CD14-positive monocyte (primary cell): ENCODE measurements at regions not wholly inside any gene's neighbourhood (a gene's known extent, or its start where the extent isn't known, plus 50 kb on each side); places are given as distances from the start of the nearest gene placed in this dataset.

ENCODE experiments used
- DNase-seq, 3 donors: peaks; one replicate each; pipeline ENCODE4 v3.0.0-alpha.2; 2011 to 2022
- H2AFZ ChIP-seq: 2 replicates; pipeline ENCODE4 v1.6.0; 2012; ENCODE audit warnings: mild to moderate bottlenecking, low read depth, low read length, inconsistent platforms; ENCODE audit not compliant: insufficient read depth, poor library complexity, severe bottlenecking
- H3K27ac ChIP-seq, 2 donors: 1 replicate in 1 of 2; 2 replicates in 1 of 2; pipeline ENCODE4 v1.5.1; 2012 to 2013; ENCODE audit warnings: low read length in 2 of 2, control low read depth in 1 of 2, inconsistent platforms in 1 of 2, low read depth in 1 of 2, mild to moderate bottlenecking in 1 of 2
- H3K27me3 ChIP-seq, 2 donors: one replicate each; pipeline versions ENCODE4 v1.6.0 to v1.6.1; 2011 to 2013; ENCODE audit warnings: low read length in 2 of 2; ENCODE audit not compliant: control insufficient read depth in 2 of 2, insufficient read depth in 2 of 2
- H3K36me3 ChIP-seq, 2 donors: replicated peaks in 1 of 2; 1 replicate in 1 of 2; 2 replicates in 1 of 2; pipeline versions ENCODE4 v1.5.1 to v1.6.1; 2012 to 2013; ENCODE audit warnings: low read length in 2 of 2, control low read depth in 1 of 2, inconsistent platforms in 1 of 2, mild to moderate bottlenecking in 1 of 2; ENCODE audit not compliant: insufficient read depth in 2 of 2, control insufficient read depth in 1 of 2
- H3K4me1 ChIP-seq, 2 donors: 1 replicate in 1 of 2; 2 replicates in 1 of 2; pipeline versions ENCODE4 v1.5.1 to v1.6.1; 2012 to 2013; ENCODE audit warnings: low read length in 2 of 2, control low read depth in 1 of 2, inconsistent platforms in 1 of 2, mild to moderate bottlenecking in 1 of 2, moderate library complexity in 1 of 2; ENCODE audit not compliant: insufficient read depth in 2 of 2, control insufficient read depth in 1 of 2
- H3K4me2 ChIP-seq: replicated peaks from 2 replicates; pipeline ENCODE3; 2012; ENCODE audit warnings: low read length, moderate library complexity, mild to moderate bottlenecking; ENCODE audit not compliant: poor library complexity, severe bottlenecking; ENCODE audit errors: extremely low read depth
- H3K4me3 ChIP-seq, 3 experiments: fragments of 200-600 bp in 1 of 3; sonication (generic) in 1 of 3; replicated peaks in 1 of 3; 1 replicate in 2 of 3; 2 replicates in 1 of 3; pipeline ENCODE4 v1.5.1; 2011 to 2013; ENCODE audit warnings: low read length in 3 of 3, mild to moderate bottlenecking in 3 of 3, control low read depth in 2 of 3, low read depth in 2 of 3, inconsistent platforms in 1 of 3, moderate library complexity in 1 of 3
- H3K79me2 ChIP-seq: 2 replicates; pipeline ENCODE4 v1.6.0; 2012; ENCODE audit warnings: mild to moderate bottlenecking, control low read depth, inconsistent platforms, low read length, moderate library complexity; ENCODE audit not compliant: insufficient read depth
- H3K9ac ChIP-seq: 2 replicates; pipeline ENCODE4 v1.6.0; 2017; ENCODE audit warnings: low read length, mild to moderate bottlenecking; ENCODE audit not compliant: insufficient read depth, poor library complexity, severe bottlenecking
- H3K9me3 ChIP-seq, 2 donors: replicated peaks in 1 of 2; 1 replicate in 1 of 2; 2 replicates in 1 of 2; pipeline versions ENCODE4 v1.5.1 to v1.6.1; 2012 to 2013; ENCODE audit warnings: low read length in 2 of 2, control low read depth in 1 of 2; ENCODE audit not compliant: control insufficient read depth in 1 of 2, insufficient read depth in 1 of 2
- H4K20me1 ChIP-seq: 2 replicates; pipeline ENCODE4 v1.6.0; 2012; ENCODE audit warnings: mild to moderate bottlenecking, low read length, control low read depth, moderate library complexity; ENCODE audit not compliant: insufficient read depth
- H3K27ac Mint-ChIP-seq, 7 donors: one replicate each; pipeline ENCODE4 v1.8.0; 2020; ENCODE audit warnings: mild to moderate bottlenecking in 7 of 7, mixed read lengths in 7 of 7, moderate library complexity in 6 of 7, inconsistent platforms in 2 of 7
- H3K27me3 Mint-ChIP-seq, 3 donors: one replicate each; pipeline ENCODE4 v1.8.0; 2021 to 2022; ENCODE audit warnings: low read depth in 3 of 3, mild to moderate bottlenecking in 3 of 3, mixed read lengths in 3 of 3, moderate library complexity in 3 of 3, inconsistent platforms in 1 of 3
- H3K36me3 Mint-ChIP-seq, 2 donors: one replicate each; pipeline ENCODE4 v1.8.0; 2020; ENCODE audit warnings: mixed read lengths in 2 of 2, inconsistent platforms in 1 of 2, mild to moderate bottlenecking in 1 of 2
- H3K4me1 Mint-ChIP-seq: one replicate; pipeline ENCODE4 v1.8.0; 2020; ENCODE audit warnings: mild to moderate bottlenecking, mixed read lengths
- H3K4me3 Mint-ChIP-seq, 2 donors: one replicate each; pipeline ENCODE4 v1.8.0; 2020; ENCODE audit warnings: mild to moderate bottlenecking in 2 of 2, mixed read lengths in 2 of 2, moderate library complexity in 1 of 2
- H3K9me3 Mint-ChIP-seq, 7 donors: one replicate each; pipeline ENCODE4 v1.8.0; 2020 to 2022; ENCODE audit warnings: mixed read lengths in 7 of 7, mild to moderate bottlenecking in 6 of 7, moderate library complexity in 6 of 7, inconsistent platforms in 2 of 7
- CTCF ChIP-seq: fragments of 200-600 bp; IDR thresholded peaks from one replicate; pipeline ENCODE4 v1.8.0; 2022; ENCODE audit warnings: antibody characterized with exemption, mild to moderate bottlenecking
- WGBS: methylation state at CpG from one replicate; pipeline ENCODE4 v1.1.5; 2013; ENCODE audit warnings: missing lambda C conversion rate; ENCODE audit not compliant: insufficient coverage; 5-methylcytosine and 5-hydroxymethylcytosine counted together
- intact Hi-C, 2 donors: fragments of 100-400 bp; cut with micrococcal nuclease; formaldehyde crosslinking; loops; one replicate each; pipeline versions ENCODE4 v1.15.0 to v1.15.1; 2023

DNA sequence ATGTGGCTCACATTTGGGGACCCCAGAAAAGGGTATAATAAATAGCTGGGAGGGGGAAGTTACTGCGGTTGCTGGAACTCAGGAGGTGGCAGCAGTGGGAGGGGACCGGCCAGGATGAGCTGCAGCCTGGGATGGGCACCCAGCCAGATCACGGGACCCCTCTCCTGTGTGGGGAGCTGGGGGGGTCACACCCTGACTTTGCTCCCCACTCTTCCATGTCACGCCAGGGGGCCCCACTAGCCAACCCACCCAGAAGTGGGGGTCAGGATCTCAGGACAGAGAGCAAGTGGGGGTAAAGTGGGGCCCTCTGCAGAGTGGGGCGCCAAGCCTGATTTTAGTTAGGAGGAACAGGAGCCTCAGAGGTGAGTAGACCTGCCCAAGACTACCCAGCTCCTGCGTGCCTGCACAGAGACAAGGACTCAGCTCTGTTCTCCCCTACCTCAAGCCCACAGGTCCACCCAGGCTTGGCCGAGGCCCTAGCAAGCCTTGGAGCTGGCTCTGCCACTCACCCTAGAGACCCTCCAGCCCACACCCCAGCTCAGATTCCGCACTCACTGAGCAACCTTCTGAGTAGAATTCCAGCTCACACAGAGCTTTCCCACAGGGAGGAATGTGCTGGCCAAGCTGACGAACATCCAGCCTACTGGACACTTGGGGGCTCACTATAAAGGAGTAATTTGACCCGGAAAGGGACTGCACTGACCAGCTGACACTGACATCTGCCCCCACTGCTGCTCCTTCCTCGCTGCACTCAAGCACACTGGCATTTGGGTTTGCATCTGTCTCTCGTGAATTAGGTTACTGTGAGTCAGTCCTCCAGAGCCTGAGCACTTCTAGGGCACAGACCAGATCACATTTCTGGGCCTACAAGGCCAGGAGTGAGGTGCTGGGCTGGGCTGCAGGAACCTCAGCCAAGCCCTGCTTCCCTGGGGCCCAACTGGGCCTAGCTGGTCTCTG, 310.1 kb downstream of the C16orf95 start:
- Histone ChIP-seq H3K36me3 (no peaks in the 10 kb centered on the region), H4K20me1 (no peaks in the 10 kb centered on the region), H2AFZ (no peak overlapping the region), H3K27me3 (no peaks in the 10 kb centered on the region), H3K4me1 (peaks cover 5 to 9% of the 10 kb centered on the region in 2 donors), H3K4me2 (no peak overlapping the region), H3K79me2 (no peaks in the 10 kb centered on the region), H3K4me3 (no peak overlapping the region), H3K9me3 (peaks cover 6 to 12% of the 10 kb centered on the region in 2 donors), H3K9ac (no peak overlapping the region), H3K27ac (no peak overlapping the region)
- intact Hi-C loops: no loop called here
- DNase-seq: no peak
- peaks cover 0 to 3% (median 2%) of the 10 kb centered on the region in 3 donors for H3K27me3 Mint-ChIP-seq
- H3K27ac Mint-ChIP-seq: no peak overlapping the region
- no peak overlapping the region for H3K4me3 Mint-ChIP-seq
- H3K4me1 Mint-ChIP-seq: peaks cover 8% of the 10 kb centered on the region
- WGBS: 92% methylated on average over 8 of the region's 12 CpGs
- no peaks in the 10 kb centered on the region for H3K36me3 Mint-ChIP-seq
- TF ChIP-seq CTCF: no peak
- H3K9me3 Mint-ChIP-seq: peaks cover 2 to 15% (median 12%) of the 10 kb centered on the region in 7 donors

- Mint-ChIP-seq H3K9me3 (peaks cover 2 to 15% (median 12%) of the 10 kb centered on the region in 7 donors), H3K27me3 (peaks cover 0 to 2% (median 0%) of the 10 kb centered on the region in 3 donors), H3K4me3 (no peak overlapping the region), H3K36me3 (no peaks in the 10 kb centered on the region), H3K27ac (no peak overlapping the region), H3K4me1 (peaks cover 1% of the 10 kb centered on the region)
- Histone ChIP-seq H3K4me2 (no peak overlapping the region), H3K36me3 (no peaks in the 10 kb centered on the region), H3K9me3 (peaks cover 6 to 12% of the 10 kb centered on the region in 2 donors), H3K4me3 (no peak overlapping the region), H3K4me1 (peaks cover under 1 to 3% of the 10 kb centered on the region in 2 donors), H4K20me1 (no peaks in the 10 kb centered on the region), H3K27ac (no peak overlapping the region), H3K79me2 (no peaks in the 10 kb centered on the region), H3K9ac (no peak overlapping the region), H2AFZ (no peak overlapping the region), H3K27me3 (no peaks in the 10 kb centered on the region)
- 85% methylated on average over 10 of the region's 10 CpGs for WGBS
- no peak for TF ChIP-seq CTCF
- DNase-seq: no peak
- intact Hi-C loops: no loop called here
Measured at GRCh38 chr16:87007907-87008306, 309.3 kb downstream of the C16orf95 start.
